Glutamatergic neuron (in vitro differentiated cells): ENCODE measurements at regions not wholly inside any gene's neighbourhood (a gene's known extent, or its start where the extent isn't known, plus 50 kb on each side); places are given as distances from the start of the nearest gene placed in this dataset.

ENCODE experiments used
- DNase-seq: peaks from one replicate; pipeline ENCODE4 v3.0.0; 2022
- H3K27ac Mint-ChIP-seq: one replicate; pipeline ENCODE4 v1.8.0; 2020; ENCODE audit warnings: mild to moderate bottlenecking, mixed read lengths, inconsistent platforms; ENCODE audit not compliant: unreplicated experiment
- H3K27me3 Mint-ChIP-seq: one replicate; pipeline ENCODE4 v1.8.0; 2020; ENCODE audit warnings: mild to moderate bottlenecking, moderate library complexity, mixed read lengths, inconsistent platforms; ENCODE audit not compliant: unreplicated experiment
- H3K36me3 Mint-ChIP-seq: one replicate; pipeline ENCODE4 v1.8.0; 2020; ENCODE audit warnings: mild to moderate bottlenecking, mixed read lengths, inconsistent platforms; ENCODE audit not compliant: unreplicated experiment
- H3K4me1 Mint-ChIP-seq: one replicate; pipeline ENCODE4 v1.8.0; 2020; ENCODE audit warnings: mild to moderate bottlenecking, low read depth, mixed read lengths, inconsistent platforms; ENCODE audit not compliant: unreplicated experiment
- H3K4me3 Mint-ChIP-seq: one replicate; pipeline ENCODE4 v1.8.0; 2020; ENCODE audit warnings: mild to moderate bottlenecking, mixed read lengths, inconsistent platforms; ENCODE audit not compliant: unreplicated experiment
- H3K9me3 Mint-ChIP-seq: one replicate; pipeline ENCODE4 v1.8.0; 2020; ENCODE audit warnings: mild to moderate bottlenecking, moderate library complexity, mixed read lengths, inconsistent platforms; ENCODE audit not compliant: unreplicated experiment
- TF ChIP-seq, protein P1 (sequence below): fragments of 200-600 bp; sonication (generic); IDR thresholded peaks from one replicate; pipeline ENCODE4 v1.5.0; 2021; ENCODE audit not compliant: partially characterized antibody, unreplicated experiment

DNA sequence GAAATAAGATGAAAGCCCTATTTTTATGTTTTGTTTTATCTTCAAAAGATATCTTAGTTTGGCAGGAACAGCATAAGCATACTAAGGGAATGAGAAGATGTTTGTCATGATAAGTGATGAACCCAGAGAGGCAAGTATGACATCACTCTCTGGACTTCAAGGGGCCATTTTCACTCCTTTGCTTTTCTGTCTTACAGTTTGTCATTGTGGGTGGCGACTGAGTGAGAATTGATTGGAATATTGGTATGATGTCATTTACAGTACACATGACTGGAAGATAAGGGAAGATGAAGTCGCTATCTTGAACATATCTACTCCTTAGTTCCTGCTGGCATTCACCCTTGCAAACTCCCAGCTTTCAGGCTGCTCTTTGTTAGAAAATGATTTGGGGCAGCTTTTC lies 258.1 kb upstream of the RAB4A start:
- H3K9me3 Mint-ChIP-seq = peaks cover 4% of the 10 kb centered on the region
- no peak overlapping the region for H3K27ac Mint-ChIP-seq
- peaks cover 17% of the 10 kb centered on the region for H3K4me1 Mint-ChIP-seq
- no peak overlapping the region for H3K4me3 Mint-ChIP-seq
- H3K36me3 Mint-ChIP-seq = no peaks in the 10 kb centered on the region
- TF ChIP-seq, protein P1, sequence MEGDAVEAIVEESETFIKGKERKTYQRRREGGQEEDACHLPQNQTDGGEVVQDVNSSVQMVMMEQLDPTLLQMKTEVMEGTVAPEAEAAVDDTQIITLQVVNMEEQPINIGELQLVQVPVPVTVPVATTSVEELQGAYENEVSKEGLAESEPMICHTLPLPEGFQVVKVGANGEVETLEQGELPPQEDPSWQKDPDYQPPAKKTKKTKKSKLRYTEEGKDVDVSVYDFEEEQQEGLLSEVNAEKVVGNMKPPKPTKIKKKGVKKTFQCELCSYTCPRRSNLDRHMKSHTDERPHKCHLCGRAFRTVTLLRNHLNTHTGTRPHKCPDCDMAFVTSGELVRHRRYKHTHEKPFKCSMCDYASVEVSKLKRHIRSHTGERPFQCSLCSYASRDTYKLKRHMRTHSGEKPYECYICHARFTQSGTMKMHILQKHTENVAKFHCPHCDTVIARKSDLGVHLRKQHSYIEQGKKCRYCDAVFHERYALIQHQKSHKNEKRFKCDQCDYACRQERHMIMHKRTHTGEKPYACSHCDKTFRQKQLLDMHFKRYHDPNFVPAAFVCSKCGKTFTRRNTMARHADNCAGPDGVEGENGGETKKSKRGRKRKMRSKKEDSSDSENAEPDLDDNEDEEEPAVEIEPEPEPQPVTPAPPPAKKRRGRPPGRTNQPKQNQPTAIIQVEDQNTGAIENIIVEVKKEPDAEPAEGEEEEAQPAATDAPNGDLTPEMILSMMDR = no peak
- DNase-seq = no peak
- H3K27me3 Mint-ChIP-seq = peaks cover 3% of the 10 kb centered on the region

- H3K9me3 Mint-ChIP-seq = peaks cover 4% of the 10 kb centered on the region
- no peak for DNase-seq
- peaks cover 24% of the 10 kb centered on the region for H3K4me1 Mint-ChIP-seq
- H3K36me3 Mint-ChIP-seq = no peaks in the 10 kb centered on the region
- H3K27me3 Mint-ChIP-seq = peaks cover 3% of the 10 kb centered on the region
- H3K4me3 Mint-ChIP-seq = peak overlapping the region; percentile 46
- H3K27ac Mint-ChIP-seq = peak overlapping the region; percentile 84
- TF ChIP-seq, protein P1 = no peak
Observed at GRCh38 chr1:229013981-229014380, 256.9 kb upstream of the RAB4A start.

DNA sequence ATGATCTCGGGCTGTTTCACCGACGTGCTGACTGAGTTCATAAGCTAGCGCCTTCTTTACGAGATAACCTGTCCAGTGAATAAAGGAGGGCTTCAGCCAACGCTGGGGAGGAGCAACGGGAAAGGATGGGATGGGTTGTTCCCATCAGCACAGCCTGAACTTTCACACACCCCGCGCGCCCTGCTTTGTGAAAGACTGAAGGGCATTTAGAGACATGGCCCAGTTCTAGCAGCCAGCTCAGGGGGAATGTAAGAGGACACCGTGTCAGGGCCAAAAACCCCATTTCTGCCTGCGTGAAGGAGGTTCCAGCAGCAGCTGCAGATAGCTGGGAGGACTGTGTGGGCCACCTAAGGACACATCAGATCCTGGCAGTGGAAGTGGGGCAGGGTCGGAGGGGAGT lies 255.1 kb upstream of the RAB4A start:
- H3K36me3 Mint-ChIP-seq = no peaks in the 10 kb centered on the region
- no peak for DNase-seq

DNA sequence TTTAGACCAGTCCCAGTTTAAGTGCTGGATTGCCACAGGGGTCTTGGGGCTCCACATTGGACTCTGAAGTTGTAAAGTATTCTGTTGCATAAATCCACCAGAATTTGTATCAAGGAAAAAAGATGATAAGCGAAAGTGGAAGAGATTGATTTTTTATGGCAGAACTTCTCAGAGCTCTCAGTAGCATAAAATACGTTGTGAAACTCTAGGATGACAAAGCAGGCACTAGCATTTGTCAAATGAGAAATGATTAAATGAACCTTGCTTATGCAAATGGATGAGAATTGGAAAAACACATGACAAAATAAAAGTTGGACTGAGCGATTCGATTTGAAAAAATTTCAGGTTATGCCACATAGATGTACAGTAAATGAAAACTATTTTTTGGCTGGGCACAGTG lies 253.8 kb upstream of the RAB4A start:
- TF ChIP-seq, protein P1 = no peak
- peaks cover 6% of the 10 kb centered on the region for H3K9me3 Mint-ChIP-seq
- H3K27ac Mint-ChIP-seq = no peak overlapping the region
- H3K4me3 Mint-ChIP-seq = no peak overlapping the region
- H3K4me1 Mint-ChIP-seq = peaks cover 28% of the 10 kb centered on the region
- no peak for DNase-seq
- H3K27me3 Mint-ChIP-seq = peaks cover 3% of the 10 kb centered on the region
- no peaks in the 10 kb centered on the region for H3K36me3 Mint-ChIP-seq

More for the DNA sequence above, 255.1 kb upstream of the RAB4A start:
- Mint-ChIP-seq H3K27ac (no peak overlapping the region), H3K4me1 (peaks cover 28% of the 10 kb centered on the region), H3K9me3 (peaks cover 6% of the 10 kb centered on the region), H3K27me3 (peaks cover 3% of the 10 kb centered on the region), H3K4me3 (no peak overlapping the region)
- TF ChIP-seq, protein P1 = no peak

- no peak overlapping the region for H3K4me3 Mint-ChIP-seq
- peaks cover 42% of the 10 kb centered on the region for H3K4me1 Mint-ChIP-seq
- DNase-seq = no peak
- H3K36me3 Mint-ChIP-seq = no peaks in the 10 kb centered on the region
- H3K9me3 Mint-ChIP-seq = peaks cover 9% of the 10 kb centered on the region
- H3K27me3 Mint-ChIP-seq = peaks cover 5% of the 10 kb centered on the region
- TF ChIP-seq, protein P1 = no peak
- H3K27ac Mint-ChIP-seq = peak overlapping the region; percentile 62
Observed at GRCh38 chr1:229018674-229019295, 252.1 kb upstream of the RAB4A start.
